AG10803 (cell line): ENCODE measurements at regions not wholly inside any gene's neighbourhood (a gene's known extent, or its start where the extent isn't known, plus 50 kb on each side); places are given as distances from the start of the nearest gene placed in this dataset.

Source experiments
- DNase-seq: peaks from one replicate; pipeline ENCODE4 v3.0.0; 2010; ENCODE audit warnings: low read depth
- H3K4me3 ChIP-seq: 2 replicates; pipeline ENCODE4 v1.5.1; 2011; ENCODE audit warnings: mild to moderate bottlenecking, low read length, control low read depth
- CTCF ChIP-seq: conservative IDR thresholded peaks from 2 replicates; pipeline ENCODE4 v1.5.1; 2011; ENCODE audit warnings: mild to moderate bottlenecking, low read length, control low read depth, inconsistent platforms

- no peak for DNase-seq
Observed at GRCh38 chrX:77160301-77160700, 286.9 kb upstream of the FGF16 start.

GRCh38 chrX:77162777-77163176 is 284.4 kb upstream of the FGF16 start:
- TF ChIP-seq CTCF: no peak
- no peak overlapping the region for H3K4me3 ChIP-seq
- DNase-seq: no peak

More at GRCh38 chrX:77160301-77160700, 286.9 kb upstream of the FGF16 start:
- H3K4me3 ChIP-seq: no peak overlapping the region
- peak; percentile 33 for TF ChIP-seq CTCF

- no peak for TF ChIP-seq CTCF
- no peak overlapping the region for H3K4me3 ChIP-seq
- no peak for DNase-seq
Observed at GRCh38 chrX:77167993-77168392, 279.2 kb upstream of the FGF16 start.

GRCh38 chrX:77174680-77175519 is 272.3 kb upstream of the FGF16 start:
- no peak overlapping the region for H3K4me3 ChIP-seq
- TF ChIP-seq CTCF: no peak
- DNase-seq: no peak

GRCh38 chrX:77200663-77201062 is 246.5 kb upstream of the FGF16 start:
- no peak for TF ChIP-seq CTCF
- no peak overlapping the region for H3K4me3 ChIP-seq
- no peak for DNase-seq

- H3K4me3 ChIP-seq: no peak overlapping the region
- TF ChIP-seq CTCF: no peak
- no peak for DNase-seq
Observed at GRCh38 chrX:77223046-77223445, 224.1 kb upstream of the FGF16 start.

GRCh38 chrX:77264490-77264889 is 182.7 kb upstream of the FGF16 start:
- TF ChIP-seq CTCF: no peak
- DNase-seq: no peak
- no peak overlapping the region for H3K4me3 ChIP-seq
